ENCODE measurements at regions not wholly inside any gene's neighbourhood (a gene's known extent, or its start where the extent isn't known, plus 50 kb on each side); places are given as distances from the start of the nearest gene placed in this dataset.

DNA sequence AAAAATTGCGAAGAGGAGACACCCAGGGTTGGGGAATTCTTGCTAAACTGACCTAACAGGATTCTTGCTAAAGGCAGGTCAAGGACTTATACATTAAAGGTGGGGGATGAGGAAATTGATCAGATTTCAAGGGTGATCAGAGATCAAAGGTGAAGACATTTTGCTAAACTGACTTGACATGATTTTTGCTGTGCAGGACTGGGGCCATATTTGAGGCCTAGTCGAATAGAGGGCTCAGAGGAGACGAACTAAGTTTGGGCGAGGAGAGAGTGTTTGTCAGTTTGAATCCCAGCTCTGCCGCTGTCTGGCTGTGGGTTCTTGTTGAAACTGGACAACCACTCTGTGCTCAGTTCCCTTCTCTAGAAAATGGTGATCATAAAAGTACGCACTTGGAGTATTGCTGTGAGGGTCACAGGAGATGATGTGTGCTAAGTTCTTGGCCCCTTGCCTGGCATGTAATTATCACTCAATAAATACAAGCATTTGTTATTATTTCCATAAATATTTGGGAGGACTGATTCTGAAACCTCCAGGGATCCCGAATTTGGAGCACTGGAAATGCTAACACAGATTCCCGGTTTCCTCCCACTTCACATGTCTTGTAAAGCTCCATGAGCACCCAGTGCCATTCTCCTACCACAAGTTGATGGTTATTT, 364.8 kb upstream of the PROK2 start:
- no peak for DNase-seq (ENCODE audit: low read depth)

DNA sequence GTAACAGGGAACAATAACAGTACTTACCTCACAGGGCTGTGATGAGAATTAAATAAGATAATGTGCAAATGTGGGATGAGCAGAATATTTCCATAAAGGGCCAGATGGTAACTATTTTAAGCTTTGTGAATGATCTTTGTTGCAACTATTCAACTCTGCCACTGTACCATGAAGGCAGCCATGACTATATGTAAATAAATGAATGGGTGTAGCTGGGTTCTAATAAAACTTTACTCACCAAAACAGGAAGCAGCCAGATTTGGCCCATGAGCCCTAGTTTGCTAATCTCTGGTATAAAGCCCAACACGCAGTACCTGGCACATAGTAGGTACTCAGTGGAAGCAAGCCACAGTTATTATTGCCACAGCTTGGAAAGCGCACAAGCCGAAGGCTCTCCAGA, 362.7 kb upstream of the PROK2 start:
- no peak for DNase-seq (ENCODE audit: low read depth)

DNA sequence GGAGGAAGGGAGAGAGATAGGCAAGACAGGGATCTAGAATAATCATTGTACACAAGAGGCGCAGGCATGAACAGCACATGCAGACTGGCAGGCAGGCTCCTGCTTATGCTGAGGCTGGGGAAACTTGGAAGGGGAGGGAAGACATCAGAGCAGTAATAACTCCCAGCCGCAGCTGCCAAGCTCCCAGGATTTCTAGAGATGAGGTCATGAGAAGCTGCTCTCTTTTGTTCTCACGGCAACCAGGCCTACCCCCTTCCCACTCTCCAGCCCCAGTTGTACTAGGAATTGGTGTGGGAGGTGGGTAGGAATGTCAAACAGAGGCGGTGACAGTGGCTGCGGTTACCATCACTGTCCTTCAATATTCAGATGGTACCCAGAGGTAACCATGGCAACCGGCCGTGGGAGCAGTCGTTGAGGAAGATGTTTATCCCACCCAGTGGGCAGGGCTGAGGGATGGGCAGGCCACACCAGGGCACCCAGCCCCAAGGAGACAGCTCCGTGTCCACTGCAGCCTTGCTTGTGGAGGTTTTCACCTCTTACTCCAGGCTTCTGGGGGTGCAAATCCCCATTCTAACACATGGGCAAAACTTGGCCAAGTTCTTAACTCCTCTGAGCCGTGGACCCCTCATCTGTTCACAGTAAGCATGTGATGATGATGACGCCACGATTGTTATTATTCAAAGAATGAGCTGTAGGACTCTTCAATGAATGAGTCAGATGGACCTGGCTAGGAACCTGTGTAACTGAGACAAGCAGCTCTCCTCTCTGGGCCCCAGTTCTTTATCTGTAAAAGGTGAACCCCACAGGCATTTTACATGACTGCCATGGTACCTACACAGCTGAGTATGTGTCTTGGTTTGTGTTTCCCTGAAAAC, 360.8 kb upstream of the PROK2 start:
- DNase-seq (ENCODE audit: low read depth) = peak; percentile 9

DNA sequence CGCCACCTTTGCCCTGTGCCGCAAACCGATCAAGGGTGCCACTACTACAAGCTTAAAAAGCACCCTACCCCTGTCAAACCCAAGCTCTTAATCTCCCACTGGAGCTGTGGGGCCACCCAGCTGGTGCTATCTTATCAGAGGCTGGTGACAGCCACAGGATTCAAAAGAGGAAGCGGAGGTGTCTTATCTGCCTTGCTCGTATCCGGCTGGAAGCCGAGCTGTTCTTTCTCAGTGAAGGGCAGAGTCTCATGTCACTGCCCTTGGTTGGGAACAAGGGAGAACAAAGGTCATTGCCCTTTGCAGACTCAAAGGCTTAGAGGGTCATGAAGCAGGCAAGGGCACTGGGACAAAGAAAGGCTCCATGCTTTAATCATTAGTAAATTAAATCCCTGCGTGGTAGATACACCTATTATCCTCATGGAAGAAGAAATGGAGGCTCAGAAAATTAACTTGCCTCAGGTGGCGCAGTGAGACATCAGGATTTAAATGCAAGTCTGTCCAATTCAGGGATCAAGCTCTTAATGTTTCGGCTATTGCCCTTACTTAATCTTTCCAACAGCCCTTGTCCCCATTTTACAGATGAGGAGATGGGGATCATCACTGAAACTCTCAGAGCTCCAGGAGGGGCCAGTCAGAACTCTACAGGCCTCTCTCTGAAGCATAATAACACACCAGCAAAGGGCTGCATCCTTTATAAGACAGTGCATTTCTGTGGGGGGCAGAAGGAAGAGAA, 360.0 kb upstream of the PROK2 start:
- no peak for DNase-seq (ENCODE audit: low read depth)

DNA sequence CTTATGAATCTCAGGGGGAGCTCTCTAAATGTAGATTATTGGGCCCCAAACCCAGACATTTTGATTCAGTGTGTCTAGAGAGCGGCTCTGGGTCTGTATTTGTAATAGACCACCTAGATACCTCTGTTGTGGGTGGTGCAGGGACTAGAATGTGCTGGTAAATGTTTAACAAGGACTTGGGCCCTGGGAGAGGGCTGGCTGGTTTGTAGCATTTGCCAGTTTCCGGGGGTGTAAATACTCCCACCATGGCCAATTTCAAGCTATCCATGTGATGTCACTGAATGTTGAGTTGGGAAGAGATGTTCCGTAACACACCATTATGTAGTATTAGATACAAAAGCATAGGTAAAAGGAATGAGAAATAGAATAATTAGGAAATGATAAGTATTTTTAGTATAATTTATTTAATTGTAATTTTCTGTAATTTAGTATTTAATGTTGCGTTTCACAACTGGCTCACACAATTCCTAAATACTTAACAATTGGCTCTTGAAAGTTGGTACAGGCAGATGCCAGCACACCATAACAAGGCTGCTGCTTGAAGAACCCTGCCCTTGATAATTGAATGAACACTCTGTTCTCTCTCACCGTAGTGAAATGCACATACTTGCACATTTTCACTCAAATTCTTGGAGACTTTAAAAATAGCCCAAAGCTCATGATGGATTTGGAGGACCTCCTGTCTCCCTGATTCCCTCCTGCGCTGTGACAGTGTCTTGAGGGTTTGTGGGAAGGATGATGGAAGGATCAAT, 359.2 kb upstream of the PROK2 start:
- DNase-seq (ENCODE audit: low read depth) = no peak

DNA sequence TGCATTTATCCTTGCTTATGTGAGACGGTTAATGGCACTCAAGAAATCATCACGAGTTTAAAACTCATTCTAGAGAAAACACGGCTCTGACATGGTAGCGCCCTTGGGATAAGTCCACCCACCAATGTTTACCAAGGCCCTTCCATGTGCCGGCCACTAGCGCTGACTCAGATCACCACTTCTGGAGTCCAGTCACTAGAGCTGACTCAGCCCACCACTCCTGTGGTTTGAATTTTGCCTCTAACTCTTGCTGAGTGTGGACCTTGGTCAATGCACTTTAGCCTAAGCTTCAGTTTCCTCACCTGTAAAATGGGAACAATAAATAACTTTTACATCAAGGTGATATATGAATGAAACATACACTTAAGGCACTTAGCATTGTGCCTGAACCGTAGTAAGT, 358.4 kb upstream of the PROK2 start:
- DNase-seq (ENCODE audit: low read depth) = peak; percentile 73

DNA sequence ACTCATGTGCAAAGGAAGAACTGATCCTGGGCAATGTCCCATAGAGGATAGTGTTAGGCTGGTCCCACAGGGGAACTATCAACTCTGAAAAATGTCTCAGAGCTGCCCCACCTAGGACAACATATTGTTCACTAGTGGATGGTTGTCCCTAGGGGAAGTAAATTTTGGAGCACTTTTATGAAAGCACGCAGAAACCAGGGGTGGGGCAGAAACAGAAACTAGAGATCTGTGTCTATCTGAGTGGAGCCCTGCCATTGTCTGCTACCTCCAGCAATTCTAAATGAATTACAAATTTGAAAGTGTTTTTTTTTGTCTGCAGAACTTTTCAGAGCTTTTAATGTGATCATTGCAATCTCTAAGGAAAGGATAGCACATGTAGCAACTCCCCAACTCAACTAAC, 357.1 kb upstream of the PROK2 start:
- DNase-seq (ENCODE audit: low read depth) = no peak

DNA sequence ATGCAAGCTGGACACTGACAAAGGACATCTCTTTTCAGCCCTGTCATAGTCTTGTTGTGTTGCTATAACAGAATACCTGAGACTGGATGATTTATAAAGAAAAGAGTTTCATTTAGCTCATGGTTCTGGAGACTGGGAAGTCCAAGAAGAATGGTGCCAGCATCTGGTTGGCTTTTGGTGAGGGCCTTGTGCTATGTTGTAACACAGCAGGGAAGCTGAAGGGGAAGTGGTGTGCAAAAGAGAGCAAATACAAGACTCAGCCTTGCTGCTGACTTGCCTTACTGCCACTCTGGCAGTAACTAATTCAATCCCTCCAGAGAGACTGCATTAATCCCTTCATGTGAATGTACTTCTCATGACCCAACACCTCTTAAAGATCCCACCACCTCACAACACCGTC, 356.3 kb upstream of the PROK2 start:
- no peak for DNase-seq (ENCODE audit: low read depth)

DNA sequence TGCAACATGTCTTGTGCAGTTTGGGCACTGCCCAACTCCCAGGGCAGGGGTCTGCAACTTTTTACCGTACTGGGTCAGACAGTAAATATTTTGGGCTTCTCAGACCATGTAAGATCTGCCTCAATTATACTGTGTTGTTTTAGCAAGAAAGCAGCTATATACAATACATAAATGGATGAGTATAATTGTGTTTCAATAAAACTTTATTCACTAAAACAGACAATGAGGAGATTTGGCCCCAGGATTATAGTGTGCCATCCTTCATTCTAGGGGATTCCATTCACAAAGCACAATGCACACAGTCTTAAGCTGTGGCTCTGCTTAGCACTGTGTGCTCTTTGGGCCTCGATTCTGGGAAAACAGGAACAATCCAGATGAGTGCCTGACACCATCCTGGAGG, 354.4 kb upstream of the PROK2 start:
- DNase-seq (ENCODE audit: low read depth) = no peak

DNA sequence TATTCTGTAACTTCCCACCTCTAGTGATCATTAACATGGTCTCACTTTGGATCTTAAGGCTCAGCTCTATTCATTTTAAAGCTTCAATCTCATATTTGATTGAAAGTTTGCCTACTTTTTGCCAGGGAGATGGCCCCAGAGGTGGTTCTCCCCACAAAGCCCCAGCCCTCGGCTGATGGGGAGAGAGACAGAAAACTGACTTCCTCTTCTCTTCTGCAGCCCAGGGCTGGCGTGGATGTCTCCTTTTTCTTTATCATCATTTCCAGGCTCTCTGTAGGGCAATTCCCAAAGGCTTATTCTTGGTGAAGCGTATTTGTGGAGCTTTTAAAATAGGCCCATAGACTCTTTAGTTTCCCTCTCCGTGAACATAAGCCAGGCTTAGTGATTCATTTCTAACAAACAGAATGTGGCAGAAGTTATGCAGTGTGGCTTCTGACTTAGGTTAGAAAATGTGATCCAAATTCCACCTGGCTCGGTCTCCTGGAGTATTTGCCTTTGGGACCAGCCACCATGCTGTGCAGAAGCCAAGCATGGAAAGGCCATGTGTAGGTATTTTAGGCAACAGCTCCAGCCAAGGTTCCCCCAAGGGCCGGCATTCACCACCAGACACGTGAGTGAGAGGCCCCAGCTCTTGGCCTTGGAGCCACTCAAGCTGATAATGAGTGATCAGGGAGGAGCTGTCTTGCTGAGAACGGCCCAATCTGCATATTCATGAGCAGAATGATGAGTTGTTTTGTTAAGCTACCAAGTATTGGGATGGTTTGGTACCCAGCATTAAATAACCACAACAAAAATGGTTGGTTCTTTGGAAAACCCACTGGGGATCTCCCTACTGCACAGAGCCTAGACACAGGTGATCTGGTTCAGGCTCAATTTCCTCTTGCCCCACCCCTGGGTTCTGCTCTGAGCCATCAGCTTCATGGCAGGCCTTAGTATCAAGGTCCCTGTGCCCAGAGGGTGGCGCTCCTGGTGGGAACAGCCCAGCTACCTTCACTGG, 353.2 kb upstream of the PROK2 start:
- no peak for DNase-seq (ENCODE audit: low read depth)

DNA sequence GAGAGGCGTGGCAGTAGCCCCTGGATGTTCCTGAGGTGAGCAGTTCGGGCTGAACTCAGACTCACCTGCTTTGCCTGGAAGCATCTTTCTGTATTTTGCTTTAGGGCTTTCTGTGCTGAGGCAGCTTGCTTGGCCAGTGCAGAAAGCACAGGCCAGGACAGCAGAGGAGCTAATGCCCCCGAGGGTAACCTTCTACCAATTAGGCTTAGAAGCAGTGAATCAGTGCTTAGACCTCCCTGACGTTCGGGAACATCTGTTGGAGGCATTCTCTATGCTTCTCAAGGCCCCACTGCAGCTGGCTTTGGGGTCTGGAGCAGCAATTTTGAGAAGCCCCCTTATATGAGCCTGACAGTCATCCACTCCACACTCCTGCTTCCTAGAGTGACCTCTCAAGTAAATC, 350.7 kb upstream of the PROK2 start:
- DNase-seq (ENCODE audit: low read depth) = no peak

DNA sequence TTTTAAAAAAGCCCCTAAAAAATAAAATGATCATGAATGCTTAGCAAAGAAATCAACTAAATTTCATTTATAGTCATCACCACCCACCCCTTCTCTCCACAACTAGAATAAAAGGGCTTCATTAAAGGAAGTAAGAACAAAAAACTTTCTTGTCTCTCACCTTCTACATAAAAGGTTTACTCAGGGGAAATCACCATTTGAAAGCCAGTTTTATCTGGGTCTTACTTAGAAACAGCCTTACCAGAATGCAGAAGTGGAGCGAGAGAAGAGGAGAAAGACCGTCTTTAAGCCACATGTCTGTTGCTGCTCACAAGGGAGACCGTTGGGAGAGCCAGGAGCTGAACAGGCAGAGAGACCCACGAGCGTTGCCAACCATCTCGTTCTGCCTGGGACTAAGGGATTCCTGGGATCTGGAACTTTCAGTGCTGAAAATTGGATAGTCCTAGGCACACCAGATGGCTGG, 350.1 kb upstream of the PROK2 start:
- no peak for DNase-seq (ENCODE audit: low read depth)

DNA sequence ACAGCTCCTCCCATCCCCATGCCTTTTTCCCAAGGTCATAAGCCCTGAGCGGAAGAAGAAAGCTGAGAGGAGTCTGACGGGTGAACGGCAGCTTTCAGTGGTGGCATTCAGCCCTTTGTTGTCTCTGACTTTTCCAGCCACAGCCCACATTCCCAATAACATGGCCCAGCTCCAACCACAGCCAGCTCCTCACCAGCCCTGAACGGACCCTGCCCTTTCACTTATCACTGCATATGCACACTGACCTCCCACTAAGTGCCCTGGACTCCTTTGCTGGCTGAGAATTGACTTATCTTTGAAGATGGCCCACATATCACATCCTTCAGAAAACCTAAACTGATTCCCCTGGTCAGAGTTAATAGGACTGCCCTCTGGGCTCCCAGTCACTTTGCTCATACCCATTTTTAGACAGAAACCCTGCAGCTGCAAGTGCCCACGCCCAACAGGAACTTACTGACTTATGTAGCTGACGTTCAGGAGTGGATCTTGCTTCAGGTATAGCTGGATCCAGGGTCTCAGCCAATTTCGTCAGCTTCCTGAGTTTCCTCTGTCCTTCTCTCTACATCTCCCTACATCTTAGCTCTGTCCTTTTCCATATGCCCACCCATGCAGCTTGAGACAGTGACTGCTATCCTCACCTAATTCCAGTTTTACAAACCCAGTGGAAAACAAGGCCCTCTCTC, 348.5 kb upstream of the PROK2 start:
- no peak for DNase-seq (ENCODE audit: low read depth)

DNA sequence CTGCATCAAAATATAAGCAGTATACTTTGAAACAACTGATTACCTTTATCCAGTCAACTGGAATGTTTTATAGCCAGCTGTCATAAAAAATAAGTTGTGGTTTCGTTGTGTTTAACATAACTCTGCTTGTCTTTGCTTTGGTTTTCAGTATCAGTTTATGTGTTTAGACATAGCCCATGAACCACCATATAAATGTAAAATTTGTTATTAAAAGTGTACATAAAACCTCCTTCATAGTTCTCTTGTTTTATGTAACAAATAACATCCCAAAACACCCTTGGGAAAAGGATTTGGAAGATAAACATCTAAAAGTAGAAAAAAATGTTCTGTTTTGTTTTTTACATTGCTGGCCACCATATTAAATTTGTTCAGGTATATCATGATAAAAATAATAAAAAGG, 347.0 kb upstream of the PROK2 start:
- no peak for DNase-seq (ENCODE audit: low read depth)

DNA sequence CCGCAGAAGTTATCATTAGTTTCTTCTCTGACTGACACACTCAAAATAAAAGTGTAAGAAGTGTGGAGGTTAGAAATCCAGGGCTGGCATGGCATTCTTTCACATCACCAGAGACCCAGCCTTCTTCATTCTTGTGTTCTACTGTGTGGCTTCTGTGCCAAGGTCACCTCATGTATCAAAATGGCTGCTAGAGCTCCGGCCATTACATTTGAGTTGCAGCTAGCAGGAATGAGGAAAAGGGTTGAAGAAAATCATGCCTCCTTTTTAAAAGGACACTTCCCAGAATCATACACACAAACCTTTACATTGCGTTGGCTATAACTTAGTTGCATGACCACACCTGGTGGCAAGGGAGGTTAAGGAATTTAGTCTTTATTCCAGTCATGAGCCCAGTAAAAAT, 345.6 kb upstream of the PROK2 start:
- DNase-seq (ENCODE audit: low read depth) = no peak

DNA sequence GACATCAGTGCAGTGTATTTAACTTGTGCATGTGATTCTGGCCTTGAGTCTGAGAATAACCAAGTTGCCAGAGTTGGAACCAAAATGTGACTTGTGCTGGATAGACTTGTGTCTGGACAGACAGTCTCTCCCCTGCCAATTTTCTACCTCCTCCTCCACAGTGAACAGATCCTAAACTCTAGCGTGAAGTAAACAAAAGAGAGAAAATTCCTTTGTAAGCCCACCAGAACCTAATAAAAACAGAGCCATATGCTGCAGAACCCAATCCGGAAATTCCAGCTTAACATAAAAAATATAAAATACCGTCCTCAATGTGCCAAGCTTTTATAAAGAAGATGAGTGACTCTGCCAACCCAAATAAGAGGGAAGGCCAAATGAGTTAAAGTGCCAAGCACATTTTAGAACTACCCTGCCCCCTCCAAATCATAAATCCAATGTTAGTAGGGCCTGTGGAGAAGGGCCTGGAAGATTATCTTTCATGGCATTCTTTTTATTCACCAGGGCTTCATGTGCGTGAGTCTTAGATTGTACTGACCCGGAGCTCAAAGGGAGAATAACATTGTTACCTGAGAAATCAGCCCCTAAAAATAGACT, 344.6 kb upstream of the PROK2 start:
- DNase-seq (ENCODE audit: low read depth) = no peak

DNA sequence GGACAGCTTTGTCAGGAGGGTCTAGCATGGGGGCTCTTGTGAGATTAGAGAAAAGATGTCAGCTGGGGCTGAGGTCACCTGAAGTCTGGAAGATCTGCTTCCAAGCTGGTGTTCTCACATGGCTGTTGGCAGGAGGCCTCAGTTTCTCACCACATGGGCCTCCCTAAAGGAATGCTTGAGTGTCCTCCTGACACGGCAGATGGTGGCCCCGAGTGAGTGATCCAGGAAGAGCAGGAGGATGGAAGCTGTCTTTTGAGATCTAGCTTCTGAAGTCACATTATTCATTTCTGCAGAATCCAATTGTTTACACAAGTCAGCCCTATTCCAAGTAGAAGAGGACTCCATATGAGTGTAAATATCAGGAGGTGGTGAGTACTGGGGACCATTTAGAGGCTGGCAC, 344.0 kb upstream of the PROK2 start:
- DNase-seq (ENCODE audit: low read depth) = no peak

DNA sequence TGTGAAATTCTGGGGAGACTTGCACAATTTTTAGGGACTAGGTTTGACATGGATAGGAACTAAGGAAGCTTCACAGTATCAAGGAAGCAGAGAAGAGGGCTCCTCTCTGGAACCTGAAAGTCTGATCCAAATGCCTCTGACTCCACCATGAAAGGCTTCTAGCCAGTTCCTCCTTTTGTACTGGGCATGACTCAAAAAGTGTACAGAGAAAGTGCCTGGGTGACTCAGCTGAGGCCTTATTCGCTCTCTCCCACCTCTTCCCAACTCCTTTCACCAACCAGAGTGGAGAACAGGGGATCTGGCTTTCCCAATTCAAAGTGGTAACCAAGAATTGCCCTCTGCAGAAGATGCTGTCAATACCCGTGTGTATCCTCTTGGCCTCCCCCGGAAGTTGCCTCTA, 342.9 kb upstream of the PROK2 start:
- DNase-seq (ENCODE audit: low read depth) = peak; percentile 56

DNA sequence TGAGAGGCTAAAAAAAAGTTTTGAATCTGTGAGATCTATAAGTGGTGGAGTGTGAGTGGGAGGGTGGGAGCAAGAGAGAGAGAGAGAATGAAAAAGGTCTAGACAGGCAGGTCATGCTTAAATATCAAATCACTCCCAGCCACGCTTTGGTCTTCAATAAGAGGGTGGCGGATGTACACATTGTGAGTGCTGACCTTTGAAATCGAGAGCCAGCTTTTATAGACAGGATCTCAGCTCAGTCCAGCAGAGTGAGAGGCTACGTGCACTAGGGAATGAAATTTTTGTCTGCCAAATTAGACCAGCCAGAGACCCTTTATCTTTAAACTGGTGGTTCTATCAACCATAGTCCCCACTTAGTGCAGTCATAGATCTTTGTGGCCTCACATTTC, 342.3 kb upstream of the PROK2 start:
- DNase-seq (ENCODE audit: low read depth) = no peak

Data from HT1080 (cell line).